WTC11 (cell line): ENCODE measurements at regions not wholly inside any gene's neighbourhood (a gene's known extent, or its start where the extent isn't known, plus 50 kb on each side); places are given as distances from the start of the nearest gene placed in this dataset.

Experiments used
- GABPB1 ChIP-seq: sonication (generic); formaldehyde crosslinking; IDR thresholded peaks from 2 replicates; pipeline ENCODE4 v1.8.1; 2023; ENCODE audit warnings: mild to moderate bottlenecking, missing genetic modification reagents
- MYBL2 ChIP-seq: sonication (generic); formaldehyde crosslinking; IDR thresholded peaks from 2 replicates; pipeline ENCODE4 v1.8.1; 2023; ENCODE audit warnings: mild to moderate bottlenecking, moderate library complexity, missing genetic modification reagents
- NFYB ChIP-seq: sonication (generic); formaldehyde crosslinking; conservative IDR thresholded peaks from 2 replicates; pipeline ENCODE4 v1.8.0; 2022; ENCODE audit warnings: low read depth, missing genetic modification reagents
- TF ChIP-seq, protein P1 (sequence below): sonication (generic); formaldehyde crosslinking; IDR thresholded peaks from 2 replicates; pipeline ENCODE4 v1.8.0; 2022; ENCODE audit warnings: missing genetic modification reagents
- TF ChIP-seq, protein P2 (sequence below): sonication (generic); formaldehyde crosslinking; conservative IDR thresholded peaks from 2 replicates; pipeline ENCODE4 v1.8.1; 2022; ENCODE audit warnings: mild to moderate bottlenecking, missing genetic modification reagents
- TF ChIP-seq, protein P3 (sequence below): sonication (generic); formaldehyde crosslinking; IDR thresholded peaks from 2 replicates; pipeline ENCODE4 v1.8.1; 2022; ENCODE audit warnings: missing genetic modification reagents, borderline replicate concordance
- TF ChIP-seq, protein P4 (sequence below): fragments of 200-600 bp; IDR thresholded peaks from 2 replicates; pipeline ENCODE4 v1.8.0; 2022; ENCODE audit warnings: antibody characterized with exemption

DNA sequence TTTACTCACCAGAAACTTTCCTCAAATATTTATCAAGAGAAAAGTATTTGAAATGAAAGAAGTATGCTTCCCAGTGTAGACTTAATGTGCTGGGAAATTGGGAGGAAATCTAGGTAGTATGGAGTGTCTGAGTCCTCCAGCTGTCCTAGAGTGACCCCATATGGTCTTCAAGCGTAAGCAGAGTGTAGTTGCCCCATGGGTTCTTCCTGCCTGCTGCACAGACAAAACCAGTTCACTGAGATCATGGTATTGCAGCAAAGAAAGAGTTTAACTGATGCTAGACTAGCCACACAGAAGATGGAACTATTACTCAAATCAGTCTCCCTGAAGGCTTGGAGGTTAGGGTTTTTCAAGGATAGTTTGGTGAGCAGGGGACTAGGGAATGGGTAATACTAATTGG, 114.9 kb upstream of the PRLR start:
- TF ChIP-seq GABPB1 (CRISPR knock-in tag) (no peak), MYBL2 (CRISPR knock-in tag) (no peak), NFYB (CRISPR knock-in tag) (no peak)
- TF ChIP-seq, protein P1, sequence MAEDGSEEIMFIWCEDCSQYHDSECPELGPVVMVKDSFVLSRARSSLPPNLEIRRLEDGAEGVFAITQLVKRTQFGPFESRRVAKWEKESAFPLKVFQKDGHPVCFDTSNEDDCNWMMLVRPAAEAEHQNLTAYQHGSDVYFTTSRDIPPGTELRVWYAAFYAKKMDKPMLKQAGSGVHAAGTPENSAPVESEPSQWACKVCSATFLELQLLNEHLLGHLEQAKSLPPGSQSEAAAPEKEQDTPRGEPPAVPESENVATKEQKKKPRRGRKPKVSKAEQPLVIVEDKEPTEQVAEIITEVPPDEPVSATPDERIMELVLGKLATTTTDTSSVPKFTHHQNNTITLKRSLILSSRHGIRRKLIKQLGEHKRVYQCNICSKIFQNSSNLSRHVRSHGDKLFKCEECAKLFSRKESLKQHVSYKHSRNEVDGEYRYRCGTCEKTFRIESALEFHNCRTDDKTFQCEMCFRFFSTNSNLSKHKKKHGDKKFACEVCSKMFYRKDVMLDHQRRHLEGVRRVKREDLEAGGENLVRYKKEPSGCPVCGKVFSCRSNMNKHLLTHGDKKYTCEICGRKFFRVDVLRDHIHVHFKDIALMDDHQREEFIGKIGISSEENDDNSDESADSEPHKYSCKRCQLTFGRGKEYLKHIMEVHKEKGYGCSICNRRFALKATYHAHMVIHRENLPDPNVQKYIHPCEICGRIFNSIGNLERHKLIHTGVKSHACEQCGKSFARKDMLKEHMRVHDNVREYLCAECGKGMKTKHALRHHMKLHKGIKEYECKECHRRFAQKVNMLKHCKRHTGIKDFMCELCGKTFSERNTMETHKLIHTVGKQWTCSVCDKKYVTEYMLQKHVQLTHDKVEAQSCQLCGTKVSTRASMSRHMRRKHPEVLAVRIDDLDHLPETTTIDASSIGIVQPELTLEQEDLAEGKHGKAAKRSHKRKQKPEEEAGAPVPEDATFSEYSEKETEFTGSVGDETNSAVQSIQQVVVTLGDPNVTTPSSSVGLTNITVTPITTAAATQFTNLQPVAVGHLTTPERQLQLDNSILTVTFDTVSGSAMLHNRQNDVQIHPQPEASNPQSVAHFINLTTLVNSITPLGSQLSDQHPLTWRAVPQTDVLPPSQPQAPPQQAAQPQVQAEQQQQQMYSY = no peak
- TF ChIP-seq, protein P2, sequence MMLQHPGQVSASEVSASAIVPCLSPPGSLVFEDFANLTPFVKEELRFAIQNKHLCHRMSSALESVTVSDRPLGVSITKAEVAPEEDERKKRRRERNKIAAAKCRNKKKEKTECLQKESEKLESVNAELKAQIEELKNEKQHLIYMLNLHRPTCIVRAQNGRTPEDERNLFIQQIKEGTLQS = no peak
- TF ChIP-seq, protein P3, sequence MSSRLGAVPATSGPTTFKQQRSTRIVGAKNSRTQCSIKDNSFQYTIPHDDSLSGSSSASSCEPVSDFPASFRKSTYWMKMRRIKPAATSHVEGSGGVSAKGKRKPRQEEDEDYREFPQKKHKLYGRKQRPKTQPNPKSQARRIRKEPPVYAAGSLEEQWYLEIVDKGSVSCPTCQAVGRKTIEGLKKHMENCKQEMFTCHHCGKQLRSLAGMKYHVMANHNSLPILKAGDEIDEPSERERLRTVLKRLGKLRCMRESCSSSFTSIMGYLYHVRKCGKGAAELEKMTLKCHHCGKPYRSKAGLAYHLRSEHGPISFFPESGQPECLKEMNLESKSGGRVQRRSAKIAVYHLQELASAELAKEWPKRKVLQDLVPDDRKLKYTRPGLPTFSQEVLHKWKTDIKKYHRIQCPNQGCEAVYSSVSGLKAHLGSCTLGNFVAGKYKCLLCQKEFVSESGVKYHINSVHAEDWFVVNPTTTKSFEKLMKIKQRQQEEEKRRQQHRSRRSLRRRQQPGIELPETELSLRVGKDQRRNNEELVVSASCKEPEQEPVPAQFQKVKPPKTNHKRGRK = no peak
- TF ChIP-seq, protein P4, sequence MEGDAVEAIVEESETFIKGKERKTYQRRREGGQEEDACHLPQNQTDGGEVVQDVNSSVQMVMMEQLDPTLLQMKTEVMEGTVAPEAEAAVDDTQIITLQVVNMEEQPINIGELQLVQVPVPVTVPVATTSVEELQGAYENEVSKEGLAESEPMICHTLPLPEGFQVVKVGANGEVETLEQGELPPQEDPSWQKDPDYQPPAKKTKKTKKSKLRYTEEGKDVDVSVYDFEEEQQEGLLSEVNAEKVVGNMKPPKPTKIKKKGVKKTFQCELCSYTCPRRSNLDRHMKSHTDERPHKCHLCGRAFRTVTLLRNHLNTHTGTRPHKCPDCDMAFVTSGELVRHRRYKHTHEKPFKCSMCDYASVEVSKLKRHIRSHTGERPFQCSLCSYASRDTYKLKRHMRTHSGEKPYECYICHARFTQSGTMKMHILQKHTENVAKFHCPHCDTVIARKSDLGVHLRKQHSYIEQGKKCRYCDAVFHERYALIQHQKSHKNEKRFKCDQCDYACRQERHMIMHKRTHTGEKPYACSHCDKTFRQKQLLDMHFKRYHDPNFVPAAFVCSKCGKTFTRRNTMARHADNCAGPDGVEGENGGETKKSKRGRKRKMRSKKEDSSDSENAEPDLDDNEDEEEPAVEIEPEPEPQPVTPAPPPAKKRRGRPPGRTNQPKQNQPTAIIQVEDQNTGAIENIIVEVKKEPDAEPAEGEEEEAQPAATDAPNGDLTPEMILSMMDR = no peak
